ENCODE measurements at regions not wholly inside any gene's neighbourhood (a gene's known extent, or its start where the extent isn't known, plus 50 kb on each side); places are given as distances from the start of the nearest gene placed in this dataset.
A peak's percentile ranks its signal among the peaks of the same experiment; 100 is the strongest.

GRCh38 chr4:171186700-171187099 lies 626.5 kb upstream of the GALNTL6 start:
- peak; percentile 66 for ATAC-seq
- Mint-ChIP-seq H3K4me3 (no peak overlapping the region), H3K27me3 (ENCODE audit: low read depth) (no peaks in the 10 kb centered on the region), H3K9me3 (no peaks in the 10 kb centered on the region), H3K36me3 (no peaks in the 10 kb centered on the region), H3K4me1 (no peaks in the 10 kb centered on the region), H3K27ac (no peak overlapping the region)
- CTCF ChIA-PET, result interaction anchor here (0.7 to 2.4 kb wide), 10 partner anchors 9 to 927 kb away, joined by 3 to 33 read pairs (median 4); no protein-coding TSS in a partner anchor
- TF ChIP-seq GABPB1 (CRISPR knock-in tag; IDR thresholded peaks at IDR 0.05) (no peak), ZNF232 (CRISPR knock-in tag; IDR thresholded peaks at IDR 0.05) (no peak), ARID4B (CRISPR knock-in tag; IDR thresholded peaks at IDR 0.05; ENCODE audit: borderline replicate concordance) (no peak), ZNF138 (CRISPR knock-in tag; conservative IDR thresholded peaks at IDR 0.05) (no peak), CREB1 (CRISPR knock-in tag; IDR thresholded peaks at IDR 0.05) (no peak), ZBTB21 (CRISPR knock-in tag; IDR thresholded peaks at IDR 0.05; ENCODE audit: borderline replicate concordance) (no peak), ZBTB43 (CRISPR knock-in tag; IDR thresholded peaks at IDR 0.05) (no peak), ZNF671 (CRISPR knock-in tag; IDR thresholded peaks at IDR 0.05) (no peak), NFYB (CRISPR knock-in tag; conservative IDR thresholded peaks at IDR 0.05; ENCODE audit: low read depth) (no peak), SMAD4 (CRISPR knock-in tag; IDR thresholded peaks at IDR 0.05) (no peak), ZNF425 (CRISPR knock-in tag; conservative IDR thresholded peaks at IDR 0.05) (no peak), KAT7 (CRISPR knock-in tag; IDR thresholded peaks at IDR 0.05; ENCODE audit: borderline replicate concordance) (no peak), STAT6 (CRISPR knock-in tag; conservative IDR thresholded peaks at IDR 0.05; ENCODE audit: low read depth) (no peak)
- TF ChIP-seq, protein P1, sequence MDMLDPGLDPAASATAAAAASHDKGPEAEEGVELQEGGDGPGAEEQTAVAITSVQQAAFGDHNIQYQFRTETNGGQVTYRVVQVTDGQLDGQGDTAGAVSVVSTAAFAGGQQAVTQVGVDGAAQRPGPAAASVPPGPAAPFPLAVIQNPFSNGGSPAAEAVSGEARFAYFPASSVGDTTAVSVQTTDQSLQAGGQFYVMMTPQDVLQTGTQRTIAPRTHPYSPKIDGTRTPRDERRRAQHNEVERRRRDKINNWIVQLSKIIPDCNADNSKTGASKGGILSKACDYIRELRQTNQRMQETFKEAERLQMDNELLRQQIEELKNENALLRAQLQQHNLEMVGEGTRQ (CRISPR knock-in tag; IDR thresholded peaks at IDR 0.05), result no peak
- TF ChIP-seq, protein P2, sequence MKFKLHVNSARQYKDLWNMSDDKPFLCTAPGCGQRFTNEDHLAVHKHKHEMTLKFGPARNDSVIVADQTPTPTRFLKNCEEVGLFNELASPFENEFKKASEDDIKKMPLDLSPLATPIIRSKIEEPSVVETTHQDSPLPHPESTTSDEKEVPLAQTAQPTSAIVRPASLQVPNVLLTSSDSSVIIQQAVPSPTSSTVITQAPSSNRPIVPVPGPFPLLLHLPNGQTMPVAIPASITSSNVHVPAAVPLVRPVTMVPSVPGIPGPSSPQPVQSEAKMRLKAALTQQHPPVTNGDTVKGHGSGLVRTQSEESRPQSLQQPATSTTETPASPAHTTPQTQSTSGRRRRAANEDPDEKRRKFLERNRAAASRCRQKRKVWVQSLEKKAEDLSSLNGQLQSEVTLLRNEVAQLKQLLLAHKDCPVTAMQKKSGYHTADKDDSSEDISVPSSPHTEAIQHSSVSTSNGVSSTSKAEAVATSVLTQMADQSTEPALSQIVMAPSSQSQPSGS (CRISPR knock-in tag; IDR thresholded peaks at IDR 0.05; ENCODE audit: borderline replicate concordance, low read depth), result no peak
- TF ChIP-seq, protein P3, sequence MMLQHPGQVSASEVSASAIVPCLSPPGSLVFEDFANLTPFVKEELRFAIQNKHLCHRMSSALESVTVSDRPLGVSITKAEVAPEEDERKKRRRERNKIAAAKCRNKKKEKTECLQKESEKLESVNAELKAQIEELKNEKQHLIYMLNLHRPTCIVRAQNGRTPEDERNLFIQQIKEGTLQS (CRISPR knock-in tag; conservative IDR thresholded peaks at IDR 0.05), result no peak
- TF ChIP-seq, protein P4, sequence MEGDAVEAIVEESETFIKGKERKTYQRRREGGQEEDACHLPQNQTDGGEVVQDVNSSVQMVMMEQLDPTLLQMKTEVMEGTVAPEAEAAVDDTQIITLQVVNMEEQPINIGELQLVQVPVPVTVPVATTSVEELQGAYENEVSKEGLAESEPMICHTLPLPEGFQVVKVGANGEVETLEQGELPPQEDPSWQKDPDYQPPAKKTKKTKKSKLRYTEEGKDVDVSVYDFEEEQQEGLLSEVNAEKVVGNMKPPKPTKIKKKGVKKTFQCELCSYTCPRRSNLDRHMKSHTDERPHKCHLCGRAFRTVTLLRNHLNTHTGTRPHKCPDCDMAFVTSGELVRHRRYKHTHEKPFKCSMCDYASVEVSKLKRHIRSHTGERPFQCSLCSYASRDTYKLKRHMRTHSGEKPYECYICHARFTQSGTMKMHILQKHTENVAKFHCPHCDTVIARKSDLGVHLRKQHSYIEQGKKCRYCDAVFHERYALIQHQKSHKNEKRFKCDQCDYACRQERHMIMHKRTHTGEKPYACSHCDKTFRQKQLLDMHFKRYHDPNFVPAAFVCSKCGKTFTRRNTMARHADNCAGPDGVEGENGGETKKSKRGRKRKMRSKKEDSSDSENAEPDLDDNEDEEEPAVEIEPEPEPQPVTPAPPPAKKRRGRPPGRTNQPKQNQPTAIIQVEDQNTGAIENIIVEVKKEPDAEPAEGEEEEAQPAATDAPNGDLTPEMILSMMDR (IDR thresholded peaks at IDR 0.05), result no peak
- DNase-seq (ENCODE audit: low spot score), result peak; percentile 27
- POLR2A ChIA-PET, result no interaction called here
